GM12878 (cell line): ENCODE measurements at regions not wholly inside any gene's neighbourhood (a gene's known extent, or its start where the extent isn't known, plus 50 kb on each side); places are given as distances from the start of the nearest gene placed in this dataset.

Source experiments
- ATAC-seq: fragments of 200-7000 bp; cut with Tn5 transposase; 3 replicates; pipeline ENCODE4 v1.9.1; 2020; ENCODE audit warnings: mild to moderate bottlenecking, moderate library complexity
- BruUV-seq: library from RNA; stranded (reverse); fragments of 400-500 nt; replicated peaks from 2 replicates; lab custom pipeline; 2021; lab: Mats Ljungman, UMichigan
- CTCF ChIA-PET: fragments of 300-600 bp; sonication (Branson Sonifier 250); formaldehyde crosslinking; extraction: SDS; loops from one replicate; lab custom pipeline; 2021; ENCODE audit warnings: inconsistent platforms; lab: Yijun Ruan, JAX
- POLR2A ChIA-PET: fragments of 350-600 bp; formaldehyde crosslinking; extraction: SDS; loops from one replicate; lab custom pipeline; 2021; ENCODE audit warnings: inconsistent platforms; lab: Charles Lee
- RAD21 ChIA-PET: fragments of 300-600 bp; sonication (Branson Sonifier 250); formaldehyde crosslinking; loops from one replicate; lab custom pipeline; 2023; ENCODE audit warnings: antibody characterized with exemption; ENCODE audit not compliant: unreplicated experiment; lab: Charles Lee
- SMC1A ChIA-PET: fragments of 300-600 bp; sonication (Branson Sonifier 250); formaldehyde crosslinking; loops from one replicate; lab custom pipeline; 2023; ENCODE audit not compliant: unreplicated experiment, uncharacterized antibody; lab: Charles Lee
- DNase-seq: peaks from one replicate; pipeline ENCODE4 v3.0.0-alpha.2; 2011; ENCODE audit warnings: low read depth, low spot score
- FAIRE-seq: peaks from 3 replicates; lab custom pipeline; 2011; peaks lifted over from hg19 to GRCh38; lab: Jason Lieb, UNC
- H2AFZ ChIP-seq: 2 replicates; pipeline ENCODE4 v1.6.0; 2011; ENCODE audit warnings: low read depth, low read length, control low read depth; ENCODE audit not compliant: control insufficient read depth
- H3K27ac ChIP-seq: 2 replicates; pipeline ENCODE4 v1.5.1; 2011; ENCODE audit warnings: control low read depth; ENCODE audit not compliant: control insufficient read depth, insufficient read depth
- H3K27me3 ChIP-seq, 2 experiments: replicated peaks in 1 of 2; 2 replicates each; pipeline versions ENCODE4 v1.6.0 to v1.6.1; 2011; ENCODE audit warnings: low read length in 1 of 2; ENCODE audit not compliant: control insufficient read depth in 2 of 2, insufficient read depth in 2 of 2
- H3K36me3 ChIP-seq, 2 experiments: 2 replicates each; pipeline ENCODE4 v1.5.1; 2011; ENCODE audit warnings: low read length in 1 of 2; ENCODE audit not compliant: control insufficient read depth in 2 of 2, insufficient read depth in 2 of 2
- H3K4me1 ChIP-seq: 2 replicates; pipeline ENCODE4 v1.6.1; 2011; ENCODE audit warnings: mild to moderate bottlenecking, low read length, moderate library complexity, mixed read lengths; ENCODE audit not compliant: control insufficient read depth, insufficient read depth
- H3K4me2 ChIP-seq: 2 replicates; pipeline ENCODE4 v1.6.0; 2011; ENCODE audit warnings: control low read depth; ENCODE audit not compliant: control insufficient read depth, insufficient read depth
- H3K4me3 ChIP-seq: fragments of 200-600 bp; sonication (generic); 2 replicates; pipeline ENCODE4 v1.5.1; 2016
- H3K79me2 ChIP-seq: 2 replicates; pipeline ENCODE4 v1.6.0; 2011; ENCODE audit warnings: low read length; ENCODE audit not compliant: control insufficient read depth, insufficient read depth
- H3K9ac ChIP-seq: 2 replicates; pipeline ENCODE4 v1.8.0; 2011; ENCODE audit warnings: low read length, control low read depth, mixed read lengths; ENCODE audit not compliant: control insufficient read depth, insufficient read depth
- H3K9me3 ChIP-seq: replicated peaks from 3 replicates; pipeline ENCODE4 v1.5.1; 2011; ENCODE audit warnings: mild to moderate bottlenecking, low read length; ENCODE audit not compliant: control insufficient read depth, insufficient read depth
- H4K20me1 ChIP-seq: 2 replicates; pipeline ENCODE4 v1.6.0; 2011; ENCODE audit not compliant: control insufficient read depth, insufficient read depth
- BACH1 ChIP-seq: fragments of 450-650 bp; IDR thresholded peaks from 2 replicates; pipeline ENCODE4 v1.6.1; 2017; ENCODE audit warnings: mild to moderate bottlenecking, borderline replicate concordance
- CBFB ChIP-seq: IDR thresholded peaks from 2 replicates; pipeline ENCODE4 v1.6.1; 2016; ENCODE audit warnings: antibody characterized with exemption, low read depth
- EGR1 ChIP-seq, 2 experiments: IDR thresholded peaks; 1 replicate in 1 of 2; 2 replicates in 1 of 2; pipeline ENCODE4 v1.6.1; 2011 to 2012; ENCODE audit warnings: low read depth in 2 of 2, low read length in 2 of 2, borderline replicate concordance in 1 of 2, mild to moderate bottlenecking in 1 of 2, moderate library complexity in 1 of 2
- IRF4 ChIP-seq: IDR thresholded peaks from 2 replicates; pipeline ENCODE4 v1.6.1; 2011; ENCODE audit warnings: low read depth, low read length
- NFYA ChIP-seq: IDR thresholded peaks from 2 replicates; pipeline ENCODE4 v1.6.1; 2011; ENCODE audit warnings: low read depth, mild to moderate bottlenecking, low read length, improper control_type of control experiment, borderline replicate concordance
- NR2C2 ChIP-seq: IDR thresholded peaks from 2 replicates; pipeline ENCODE4 v1.6.1; 2011; ENCODE audit warnings: borderline replicate concordance, low read depth; ENCODE audit not compliant: control insufficient read depth, insufficient read length
- RAD51 ChIP-seq: fragments of 450-650 bp; IDR thresholded peaks from 2 replicates; pipeline ENCODE4 v1.6.1; 2016; ENCODE audit warnings: moderate library complexity, mild to moderate bottlenecking, inconsistent platforms
- TARDBP ChIP-seq: IDR thresholded peaks from 2 replicates; pipeline ENCODE4 v1.6.1; 2016; ENCODE audit warnings: borderline replicate concordance
- WRNIP1 ChIP-seq: IDR thresholded peaks from 2 replicates; pipeline ENCODE4 v1.6.1; 2011; ENCODE audit warnings: low read depth, low read length, improper control_type of control experiment, borderline replicate concordance
- WGBS: methylation state at CpG from one replicate; pipeline ENCODE4 v1.1.6; 2016; ENCODE audit warnings: low lambda C conversion rate; ENCODE audit not compliant: insufficient replicate concordance, insufficient coverage; ENCODE audit errors: missing lambda C conversion rate; 5-methylcytosine and 5-hydroxymethylcytosine counted together
- in situ Hi-C: fragments of 300-500 bp; cut with MboI; formaldehyde crosslinking; loops from 9 replicates; pipeline ENCODE4 v1.14.3; 2018; ENCODE audit warnings: mixed read lengths
- intact Hi-C: fragments of 100-400 bp; cut with micrococcal nuclease; formaldehyde crosslinking; loops from one replicate; pipeline ENCODE4 v1.14.2; 2022; ENCODE audit not compliant: unreplicated experiment
- TF ChIP-seq, protein P1 (sequence below): fragments of 150-350 bp; IDR thresholded peaks from 2 replicates; pipeline ENCODE4 v1.6.1; 2016; ENCODE audit warnings: low read depth, low read length
- TF ChIP-seq, protein P2 (sequence below): IDR thresholded peaks from 2 replicates; pipeline ENCODE4 v1.6.1; 2011; ENCODE audit warnings: borderline replicate concordance, low read depth, mild to moderate bottlenecking, moderate library complexity, low read length; ENCODE audit not compliant: insufficient read depth, poor library complexity, severe bottlenecking

DNA sequence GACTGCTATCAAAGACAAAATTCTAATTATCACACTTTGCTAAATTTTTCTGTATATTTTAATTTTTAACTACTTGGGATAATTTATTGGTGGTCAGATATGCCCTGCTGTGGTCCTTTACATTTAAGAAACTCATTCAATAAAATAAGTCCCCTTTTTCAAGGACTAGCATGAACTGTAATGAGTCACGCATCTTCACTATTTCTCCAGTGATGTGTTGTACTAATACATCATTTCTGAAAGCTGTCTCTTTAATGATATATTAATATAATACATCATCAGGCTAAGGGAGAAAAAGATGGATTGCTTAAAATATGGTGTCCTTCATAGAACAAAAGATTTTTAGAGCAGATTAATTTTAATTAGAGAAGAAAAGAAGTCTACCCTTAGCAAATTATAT is 901.4 kb downstream of the DIPK2A start:
- Histone ChIP-seq H3K9ac (no peak overlapping the region), H3K79me2 (no peaks in the 10 kb centered on the region), H3K9me3 (no peaks in the 10 kb centered on the region), H3K36me3 (no peaks in the 10 kb centered on the region)
- intact Hi-C loops = no loop called here
- no TSS peak for BruUV-seq
- SMC1A ChIA-PET = no interaction called here
- no peak for TF ChIP-seq CBFB
- no peak for TF ChIP-seq NFYA
- TF ChIP-seq BACH1 = no peak
- TF ChIP-seq WRNIP1 = no peak
- TF ChIP-seq, protein P1, sequence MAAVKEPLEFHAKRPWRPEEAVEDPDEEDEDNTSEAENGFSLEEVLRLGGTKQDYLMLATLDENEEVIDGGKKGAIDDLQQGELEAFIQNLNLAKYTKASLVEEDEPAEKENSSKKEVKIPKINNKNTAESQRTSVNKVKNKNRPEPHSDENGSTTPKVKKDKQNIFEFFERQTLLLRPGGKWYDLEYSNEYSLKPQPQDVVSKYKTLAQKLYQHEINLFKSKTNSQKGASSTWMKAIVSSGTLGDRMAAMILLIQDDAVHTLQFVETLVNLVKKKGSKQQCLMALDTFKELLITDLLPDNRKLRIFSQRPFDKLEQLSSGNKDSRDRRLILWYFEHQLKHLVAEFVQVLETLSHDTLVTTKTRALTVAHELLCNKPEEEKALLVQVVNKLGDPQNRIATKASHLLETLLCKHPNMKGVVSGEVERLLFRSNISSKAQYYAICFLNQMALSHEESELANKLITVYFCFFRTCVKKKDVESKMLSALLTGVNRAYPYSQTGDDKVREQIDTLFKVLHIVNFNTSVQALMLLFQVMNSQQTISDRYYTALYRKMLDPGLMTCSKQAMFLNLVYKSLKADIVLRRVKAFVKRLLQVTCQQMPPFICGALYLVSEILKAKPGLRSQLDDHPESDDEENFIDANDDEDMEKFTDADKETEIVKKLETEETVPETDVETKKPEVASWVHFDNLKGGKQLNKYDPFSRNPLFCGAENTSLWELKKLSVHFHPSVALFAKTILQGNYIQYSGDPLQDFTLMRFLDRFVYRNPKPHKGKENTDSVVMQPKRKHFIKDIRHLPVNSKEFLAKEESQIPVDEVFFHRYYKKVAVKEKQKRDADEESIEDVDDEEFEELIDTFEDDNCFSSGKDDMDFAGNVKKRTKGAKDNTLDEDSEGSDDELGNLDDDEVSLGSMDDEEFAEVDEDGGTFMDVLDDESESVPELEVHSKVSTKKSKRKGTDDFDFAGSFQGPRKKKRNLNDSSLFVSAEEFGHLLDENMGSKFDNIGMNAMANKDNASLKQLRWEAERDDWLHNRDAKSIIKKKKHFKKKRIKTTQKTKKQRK = no peak
- no peak for TF ChIP-seq EGR1 (IDR thresholded peaks at IDR 0.05; ENCODE audit: borderline replicate concordance in 1 of 2, low read depth in 2 of 2, low read length in 2 of 2)
- no peak for TF ChIP-seq IRF4
- TF ChIP-seq, protein P2, sequence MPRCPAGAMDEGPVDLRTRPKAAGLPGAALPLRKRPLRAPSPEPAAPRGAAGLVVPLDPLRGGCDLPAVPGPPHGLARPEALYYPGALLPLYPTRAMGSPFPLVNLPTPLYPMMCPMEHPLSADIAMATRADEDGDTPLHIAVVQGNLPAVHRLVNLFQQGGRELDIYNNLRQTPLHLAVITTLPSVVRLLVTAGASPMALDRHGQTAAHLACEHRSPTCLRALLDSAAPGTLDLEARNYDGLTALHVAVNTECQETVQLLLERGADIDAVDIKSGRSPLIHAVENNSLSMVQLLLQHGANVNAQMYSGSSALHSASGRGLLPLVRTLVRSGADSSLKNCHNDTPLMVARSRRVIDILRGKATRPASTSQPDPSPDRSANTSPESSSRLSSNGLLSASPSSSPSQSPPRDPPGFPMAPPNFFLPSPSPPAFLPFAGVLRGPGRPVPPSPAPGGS = no peak
- TF ChIP-seq TARDBP = no peak
- TF ChIP-seq NR2C2 = no peak
- no peak for TF ChIP-seq RAD51
- TF ChIP-seq, all 136 proteins: peak for 0
- no peak overlapping the region for H2AFZ ChIP-seq
- WGBS = 0% methylated on average over 1 of the region's 1 CpG
- in situ Hi-C loops = no loop called here
- ATAC-seq (no peak), FAIRE-seq (no peak), DNase-seq (no peak)
- no peaks in the 10 kb centered on the region for H3K4me1 ChIP-seq
- no peaks in the 10 kb centered on the region for H3K27me3 ChIP-seq
- POLR2A ChIA-PET = no interaction called here
- no peak overlapping the region for H3K4me2 ChIP-seq
- RAD21 ChIA-PET = no interaction called here
- H4K20me1 ChIP-seq = no peaks in the 10 kb centered on the region
- no peak overlapping the region for H3K4me3 ChIP-seq
- no peak overlapping the region for H3K27ac ChIP-seq
- CTCF ChIA-PET = no interaction called here
